ENCODE measurements at regions not wholly inside any gene's neighbourhood (a gene's known extent, or its start where the extent isn't known, plus 50 kb on each side); places are given as distances from the start of the nearest gene placed in this dataset.

DNA sequence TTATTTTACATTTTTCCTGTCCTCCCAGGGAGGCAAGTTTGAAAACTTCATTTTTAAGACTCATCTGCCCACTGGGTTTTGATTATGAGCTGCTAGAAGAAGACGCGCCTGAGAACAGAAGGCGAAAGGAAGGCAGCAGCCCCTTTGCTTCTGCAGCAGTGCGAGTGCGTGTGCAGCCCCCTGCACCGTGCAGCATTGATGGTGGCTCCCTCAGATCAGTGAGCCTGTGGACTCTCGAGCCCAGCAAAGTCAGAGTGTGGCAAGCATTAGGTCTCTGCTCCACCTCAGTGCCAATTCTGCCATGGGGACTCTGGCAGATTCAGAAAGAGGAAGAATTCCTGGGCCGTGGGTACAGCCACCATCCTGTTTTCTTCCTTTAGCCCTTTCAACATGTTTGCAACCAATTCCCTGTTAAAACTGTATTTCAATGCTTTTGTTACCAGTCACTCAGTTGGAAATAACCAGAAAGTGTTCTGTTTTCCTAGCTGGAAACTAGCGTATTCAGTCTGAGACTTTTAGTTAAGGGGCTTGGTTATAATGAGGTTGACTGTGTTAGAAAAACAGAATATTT is 134.8 kb upstream of the OGFRL1 start:
- H3K4me1 Mint-ChIP-seq (ENCODE audit: unreplicated experiment), result no peaks in the 10 kb centered on the region
- H3K9me3 Mint-ChIP-seq, result no peaks in the 10 kb centered on the region
- no peak overlapping the region for H3K4me3 Mint-ChIP-seq
- DNase-seq (ENCODE audit: extremely low spot score, unreplicated experiment), result no peak
- TF ChIP-seq, protein P1, sequence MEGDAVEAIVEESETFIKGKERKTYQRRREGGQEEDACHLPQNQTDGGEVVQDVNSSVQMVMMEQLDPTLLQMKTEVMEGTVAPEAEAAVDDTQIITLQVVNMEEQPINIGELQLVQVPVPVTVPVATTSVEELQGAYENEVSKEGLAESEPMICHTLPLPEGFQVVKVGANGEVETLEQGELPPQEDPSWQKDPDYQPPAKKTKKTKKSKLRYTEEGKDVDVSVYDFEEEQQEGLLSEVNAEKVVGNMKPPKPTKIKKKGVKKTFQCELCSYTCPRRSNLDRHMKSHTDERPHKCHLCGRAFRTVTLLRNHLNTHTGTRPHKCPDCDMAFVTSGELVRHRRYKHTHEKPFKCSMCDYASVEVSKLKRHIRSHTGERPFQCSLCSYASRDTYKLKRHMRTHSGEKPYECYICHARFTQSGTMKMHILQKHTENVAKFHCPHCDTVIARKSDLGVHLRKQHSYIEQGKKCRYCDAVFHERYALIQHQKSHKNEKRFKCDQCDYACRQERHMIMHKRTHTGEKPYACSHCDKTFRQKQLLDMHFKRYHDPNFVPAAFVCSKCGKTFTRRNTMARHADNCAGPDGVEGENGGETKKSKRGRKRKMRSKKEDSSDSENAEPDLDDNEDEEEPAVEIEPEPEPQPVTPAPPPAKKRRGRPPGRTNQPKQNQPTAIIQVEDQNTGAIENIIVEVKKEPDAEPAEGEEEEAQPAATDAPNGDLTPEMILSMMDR (conservative IDR thresholded peaks at IDR 0.05), result no peak
- no peak overlapping the region for H3K27ac Mint-ChIP-seq
- H3K27me3 Mint-ChIP-seq, result peaks cover 4% of the 10 kb centered on the region
- H3K36me3 Mint-ChIP-seq, result no peaks in the 10 kb centered on the region

DNA sequence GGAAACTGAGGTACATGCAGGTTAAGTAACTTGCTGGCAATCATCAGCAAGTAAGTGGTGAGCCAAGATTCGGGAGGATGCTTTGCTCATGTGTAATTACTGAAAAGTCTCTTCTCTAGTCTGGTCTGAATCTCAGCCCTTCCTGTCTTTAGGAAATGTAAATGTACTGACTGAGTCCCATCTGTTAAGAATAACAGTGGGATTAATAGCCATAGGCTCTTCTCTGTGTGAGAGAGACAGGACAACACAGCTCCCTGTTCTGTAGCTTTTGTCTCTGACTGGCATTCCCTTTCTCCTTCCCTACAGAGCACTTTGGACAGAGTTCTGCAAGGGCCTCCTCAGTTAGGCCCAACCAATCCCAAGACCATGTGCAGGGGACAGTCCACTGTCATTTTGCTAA is 131.3 kb upstream of the OGFRL1 start:
- no peak for DNase-seq (ENCODE audit: extremely low spot score, unreplicated experiment)
- TF ChIP-seq, protein P1 (conservative IDR thresholded peaks at IDR 0.05), result no peak
- Mint-ChIP-seq H3K9me3 (no peaks in the 10 kb centered on the region), H3K4me1 (ENCODE audit: unreplicated experiment) (no peaks in the 10 kb centered on the region), H3K27ac (no peak overlapping the region), H3K27me3 (peaks cover 4% of the 10 kb centered on the region), H3K4me3 (no peak overlapping the region), H3K36me3 (no peaks in the 10 kb centered on the region)

DNA sequence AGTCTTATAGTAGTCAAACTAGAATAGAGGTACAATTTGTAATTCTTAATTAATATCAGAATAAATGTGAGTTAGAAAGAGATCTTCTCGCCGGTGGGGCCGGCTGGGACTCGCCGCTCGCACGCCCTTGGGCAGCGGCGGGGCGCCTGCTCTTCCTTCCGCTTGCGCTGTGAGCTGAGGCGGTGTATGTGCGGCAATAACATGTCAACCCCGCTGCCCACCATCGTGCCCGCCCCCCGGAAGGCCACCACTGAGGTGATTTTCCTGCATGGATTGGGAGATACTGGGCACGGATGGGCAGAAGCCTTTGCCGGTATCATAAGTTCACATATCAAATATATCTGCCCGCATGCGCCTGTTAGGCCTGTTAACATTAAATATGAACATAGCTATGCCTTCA is 123.7 kb upstream of the OGFRL1 start:
- Mint-ChIP-seq H3K4me3 (no peak overlapping the region), H3K36me3 (no peaks in the 10 kb centered on the region), H3K9me3 (no peaks in the 10 kb centered on the region), H3K4me1 (ENCODE audit: unreplicated experiment) (no peaks in the 10 kb centered on the region), H3K27me3 (peaks cover 4% of the 10 kb centered on the region), H3K27ac (no peak overlapping the region)
- TF ChIP-seq, protein P1 (conservative IDR thresholded peaks at IDR 0.05), result no peak
- DNase-seq (ENCODE audit: extremely low spot score, unreplicated experiment), result no peak

DNA sequence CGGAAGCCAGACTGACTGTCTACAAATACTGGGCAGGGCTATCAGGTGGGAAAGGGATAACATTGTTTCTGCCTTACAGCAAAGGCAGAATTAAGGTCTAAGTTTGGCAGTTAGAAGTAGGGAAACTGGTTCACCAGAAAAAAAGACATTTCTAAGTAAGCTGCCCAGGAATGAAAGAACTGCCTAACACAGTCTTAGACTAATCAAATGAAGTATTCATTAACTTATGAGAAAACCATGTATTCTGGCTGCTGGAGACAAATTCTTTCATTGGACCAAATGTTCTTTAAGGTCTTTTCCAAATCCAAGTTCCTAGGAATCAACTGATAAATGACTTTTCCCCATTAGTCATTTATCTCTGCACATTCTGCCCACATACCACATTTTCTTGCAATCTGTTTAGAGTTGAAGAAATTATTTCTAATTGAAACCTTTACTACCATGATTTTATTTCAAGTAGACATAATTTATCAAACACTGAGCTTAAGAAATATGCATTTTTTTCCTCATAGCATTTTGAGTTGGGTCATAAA is 120.3 kb upstream of the OGFRL1 start:
- Mint-ChIP-seq H3K9me3 (no peaks in the 10 kb centered on the region), H3K27me3 (peaks cover 4% of the 10 kb centered on the region), H3K4me3 (no peak overlapping the region), H3K27ac (no peak overlapping the region), H3K4me1 (ENCODE audit: unreplicated experiment) (no peaks in the 10 kb centered on the region), H3K36me3 (no peaks in the 10 kb centered on the region)
- no peak for DNase-seq (ENCODE audit: extremely low spot score, unreplicated experiment)
- TF ChIP-seq, protein P1 (conservative IDR thresholded peaks at IDR 0.05), result no peak

DNA sequence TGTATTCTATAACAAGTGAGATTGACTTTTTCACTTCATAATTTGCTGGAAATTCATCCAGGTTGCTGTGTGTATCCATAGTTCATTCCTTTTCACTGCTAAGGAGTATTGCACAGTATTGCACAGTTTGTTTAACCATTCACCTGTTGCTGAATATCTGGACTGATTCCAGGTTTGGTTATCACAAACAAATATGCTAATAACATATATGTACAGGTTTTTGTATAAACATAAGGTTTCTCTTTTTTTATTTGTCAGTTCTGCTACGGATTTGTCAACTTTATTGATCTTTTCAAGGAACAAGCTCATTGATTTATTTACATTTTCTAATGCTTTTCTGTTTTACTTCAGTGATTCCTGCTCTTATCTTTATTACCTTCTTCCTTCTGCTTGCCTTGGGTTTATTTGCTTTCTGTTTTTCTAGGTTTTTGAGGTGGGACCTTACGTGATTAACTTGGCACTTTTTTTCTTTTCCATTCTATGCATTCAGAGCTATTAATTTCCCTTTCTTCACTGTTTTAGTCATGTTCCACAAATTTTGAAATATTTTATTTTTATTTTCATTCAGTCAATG is 117.0 kb upstream of the OGFRL1 start:
- Mint-ChIP-seq H3K4me1 (ENCODE audit: unreplicated experiment) (no peaks in the 10 kb centered on the region), H3K27me3 (peaks cover 4% of the 10 kb centered on the region), H3K4me3 (no peak overlapping the region), H3K9me3 (peaks cover 6% of the 10 kb centered on the region), H3K36me3 (no peaks in the 10 kb centered on the region), H3K27ac (no peak overlapping the region)
- TF ChIP-seq, protein P1 (conservative IDR thresholded peaks at IDR 0.05), result no peak
- no peak for DNase-seq (ENCODE audit: extremely low spot score, unreplicated experiment)
